GM18858 (cell line): ENCODE measurements at regions not wholly inside any gene's neighbourhood (a gene's known extent, or its start where the extent isn't known, plus 50 kb on each side); places are given as distances from the start of the nearest gene placed in this dataset.

Experiments
- ATAC-seq: cut with Tn5 transposase; IDR thresholded peaks from one replicate; pipeline ENCODE4 v1.9.1; 2021; ENCODE audit not compliant: unreplicated experiment

DNA sequence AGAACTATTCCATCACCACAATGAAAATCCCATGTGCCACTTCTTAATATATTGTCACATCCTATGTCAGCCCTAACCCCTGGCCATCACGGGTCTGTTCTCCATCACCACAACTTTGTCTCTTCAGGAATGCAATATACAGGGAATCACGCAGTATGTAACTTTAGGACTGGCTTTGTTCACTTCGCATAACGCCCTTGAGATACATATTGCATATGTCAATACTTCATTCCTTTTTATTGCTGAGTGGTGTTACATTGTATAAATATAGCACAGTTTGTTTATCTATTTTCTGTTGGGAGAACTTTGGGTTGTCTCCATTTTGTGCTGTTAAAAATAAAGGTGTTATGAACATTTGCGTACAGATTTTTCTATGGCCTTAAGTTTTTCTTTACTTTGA is 195.4 kb upstream of the ZMIZ1 start:
- no peak for ATAC-seq

- ATAC-seq = no peak
Measured at GRCh38 chr10:78875331-78875877, 193.4 kb upstream of the ZMIZ1 start.

DNA sequence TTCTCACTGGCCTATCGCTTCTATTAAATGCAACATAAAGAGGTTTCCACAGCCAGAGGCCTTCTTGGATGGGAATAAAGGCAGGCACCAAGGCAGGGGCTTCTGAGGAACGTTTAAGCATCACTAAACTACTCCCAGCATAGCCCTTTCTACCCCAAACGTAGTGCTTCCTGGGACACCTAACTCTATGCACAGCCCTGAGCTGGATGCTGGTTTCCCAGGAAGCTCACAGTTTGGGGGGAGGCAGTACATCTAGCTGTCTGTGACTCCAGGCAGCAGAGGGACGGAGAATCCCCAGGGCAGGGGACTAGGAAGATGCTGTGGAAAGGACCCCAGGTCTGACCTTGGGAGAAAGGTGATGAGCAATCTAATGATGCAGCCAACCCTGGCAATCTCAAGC is 192.8 kb upstream of the ZMIZ1 start:
- no peak for ATAC-seq

- ATAC-seq = no peak
Measured at GRCh38 chr10:78876449-78876848, 192.3 kb upstream of the ZMIZ1 start.

DNA sequence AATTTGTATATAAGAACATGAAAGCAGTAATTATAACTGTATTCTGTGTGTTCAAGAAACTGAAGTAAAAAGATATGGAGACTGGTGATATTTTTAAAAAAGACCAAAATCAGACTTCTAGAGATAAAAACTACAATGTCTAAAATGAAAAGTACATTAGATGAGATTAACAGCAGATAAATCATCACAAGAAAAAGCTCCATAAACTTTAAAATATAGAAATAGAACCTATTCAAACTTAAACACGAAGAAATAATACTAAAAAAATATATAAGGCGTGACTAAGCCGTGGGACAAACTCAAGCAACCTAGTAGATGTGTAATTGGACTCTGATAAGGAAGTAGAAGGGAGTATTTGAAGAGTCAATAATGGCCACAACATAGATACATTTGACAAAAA is 189.1 kb upstream of the ZMIZ1 start:
- no peak for ATAC-seq

DNA sequence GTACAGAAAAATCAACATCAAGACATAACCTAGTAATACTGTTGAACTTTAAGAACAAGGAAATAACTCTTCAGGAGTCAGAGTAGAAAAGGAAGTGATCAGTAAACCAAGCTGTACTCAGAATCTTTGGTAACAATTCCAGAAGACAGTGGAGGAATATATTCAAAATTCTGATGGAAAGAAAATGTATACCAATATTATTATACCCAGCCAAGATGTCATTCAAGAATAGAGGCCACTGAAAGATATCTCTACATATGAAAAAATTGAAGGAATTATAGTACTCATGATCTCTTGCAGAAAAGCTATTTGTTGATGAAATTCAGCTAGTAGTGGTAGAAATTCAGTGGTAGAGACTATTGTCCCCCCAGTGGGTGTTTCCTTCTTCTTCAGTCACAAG is 182.6 kb upstream of the ZMIZ1 start:
- ATAC-seq = no peak

DNA sequence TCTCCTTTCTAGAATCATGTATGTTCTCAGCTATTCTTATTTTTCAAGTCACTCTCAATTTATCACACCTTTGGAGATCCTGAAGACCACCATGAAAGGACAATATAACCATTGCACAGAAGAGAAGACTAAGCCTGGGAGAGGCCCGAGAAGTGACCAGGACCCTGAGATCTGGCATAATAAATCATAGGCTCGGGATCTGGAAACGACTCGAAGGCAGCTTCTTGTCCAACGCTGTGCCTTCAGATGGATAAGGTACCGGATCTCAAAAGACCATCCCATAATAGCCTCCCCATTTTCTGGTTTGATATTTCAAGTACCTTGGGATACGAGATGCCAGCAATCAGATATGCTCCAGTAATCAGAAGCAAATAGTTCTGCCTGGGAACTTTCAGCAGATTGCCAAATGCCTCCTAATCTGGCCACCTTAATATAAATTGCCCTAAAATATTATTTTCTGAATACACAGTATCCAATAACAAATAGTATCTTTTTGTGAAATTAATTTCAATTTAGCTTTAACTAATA is 179.2 kb upstream of the ZMIZ1 start:
- ATAC-seq = no peak

DNA sequence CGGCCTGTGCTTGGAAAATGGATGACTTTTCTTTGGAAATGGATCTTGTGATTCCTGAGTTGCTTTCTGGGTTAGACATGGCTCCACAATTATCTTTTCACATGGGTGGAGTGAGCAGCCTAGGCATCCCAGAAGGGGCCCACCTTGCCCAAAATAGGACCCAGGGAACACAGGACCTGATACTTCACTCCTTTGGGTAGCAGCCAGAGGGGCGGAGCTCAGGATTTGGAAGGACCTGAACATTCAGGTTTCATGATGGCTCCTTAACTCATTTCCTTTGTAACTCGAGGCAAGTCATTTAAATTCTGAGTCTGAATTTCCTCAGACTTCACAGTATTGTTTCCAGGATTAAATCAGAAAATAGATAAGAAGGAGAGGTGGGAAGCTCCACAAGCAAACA is 178.3 kb upstream of the ZMIZ1 start:
- ATAC-seq = no peak

GRCh38 chr10:78891741-78892140 is 177.0 kb upstream of the ZMIZ1 start:
- ATAC-seq = no peak

DNA sequence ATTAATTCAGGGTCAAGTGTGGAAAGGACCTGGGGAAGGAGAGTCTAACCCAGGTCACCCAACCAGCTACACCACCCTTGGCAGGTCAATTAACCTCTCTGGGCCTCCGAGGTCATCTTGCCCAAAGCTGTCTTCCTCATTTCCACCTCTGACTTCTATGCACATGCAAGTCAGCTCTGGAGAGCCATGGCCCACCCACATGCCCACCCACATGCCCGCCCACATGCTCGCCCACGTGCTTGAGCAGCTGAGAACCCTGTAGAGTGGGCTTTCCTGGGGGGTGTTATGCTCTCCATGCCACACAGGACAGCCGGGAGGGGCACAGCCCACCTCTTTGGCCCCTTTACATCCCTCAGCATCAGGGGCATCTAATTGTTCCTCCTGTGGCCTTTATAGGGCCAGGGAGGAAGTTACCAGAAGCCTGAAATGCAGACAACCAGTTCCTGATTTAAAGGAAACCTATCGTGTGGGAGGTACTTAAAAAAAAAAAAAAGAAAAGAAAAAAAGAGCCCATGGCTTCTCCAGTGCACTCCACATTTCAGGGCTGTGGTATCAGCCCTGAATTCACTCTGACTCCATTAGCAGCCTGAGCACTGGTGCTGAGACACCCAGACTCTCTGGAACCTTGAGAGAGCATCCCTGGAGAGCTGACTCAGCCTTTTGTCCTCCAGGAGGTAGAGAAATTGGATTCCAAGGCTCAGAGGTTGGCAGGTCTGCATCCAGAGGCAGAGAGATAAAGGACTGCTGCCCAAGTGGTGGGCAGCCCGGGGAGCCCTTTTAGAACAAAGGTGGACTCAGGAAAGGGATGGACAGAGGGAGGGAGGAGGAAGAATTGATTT is 176.2 kb upstream of the ZMIZ1 start:
- ATAC-seq = no peak

DNA sequence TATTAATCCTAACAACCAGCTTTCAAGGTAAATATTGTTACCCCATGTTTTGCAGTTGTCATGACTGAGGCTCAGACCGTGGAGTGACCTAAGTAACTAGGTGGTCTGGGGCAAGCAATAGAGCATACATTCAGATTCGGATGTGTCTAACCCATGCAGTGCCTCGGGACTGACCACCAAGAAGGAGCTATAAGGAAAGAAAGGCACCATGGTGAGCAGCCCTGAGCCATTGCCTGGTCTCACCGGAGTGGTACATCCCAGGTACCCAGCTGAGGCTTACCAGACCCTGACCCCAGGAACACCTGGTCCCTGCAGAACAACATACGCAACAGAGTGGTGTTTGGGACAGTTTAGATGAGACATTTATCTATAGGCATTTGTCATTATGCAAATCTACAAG is 175.5 kb upstream of the ZMIZ1 start:
- no peak for ATAC-seq

GRCh38 chr10:78894089-78894840 is 174.5 kb upstream of the ZMIZ1 start:
- no peak for ATAC-seq

DNA sequence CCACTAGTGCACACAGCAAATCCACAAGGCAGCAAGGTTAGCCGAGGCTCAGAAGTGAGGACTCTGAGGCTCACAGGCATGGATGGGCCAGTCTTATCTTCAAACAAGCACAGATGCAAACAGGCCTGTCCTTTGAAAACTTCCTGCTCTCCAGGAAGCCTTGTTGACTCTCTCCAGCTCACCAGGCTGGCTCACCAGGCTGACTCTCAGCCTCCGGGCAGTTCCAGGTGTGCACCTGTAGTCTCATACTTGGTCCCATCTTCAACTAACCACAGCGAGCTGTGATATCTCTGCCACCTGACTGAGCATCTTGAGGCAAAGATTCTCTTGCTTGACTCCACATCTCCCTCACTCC is 173.9 kb upstream of the ZMIZ1 start:
- no peak for ATAC-seq

- ATAC-seq = no peak
Measured at GRCh38 chr10:78895469-78895868, 173.3 kb upstream of the ZMIZ1 start.

DNA sequence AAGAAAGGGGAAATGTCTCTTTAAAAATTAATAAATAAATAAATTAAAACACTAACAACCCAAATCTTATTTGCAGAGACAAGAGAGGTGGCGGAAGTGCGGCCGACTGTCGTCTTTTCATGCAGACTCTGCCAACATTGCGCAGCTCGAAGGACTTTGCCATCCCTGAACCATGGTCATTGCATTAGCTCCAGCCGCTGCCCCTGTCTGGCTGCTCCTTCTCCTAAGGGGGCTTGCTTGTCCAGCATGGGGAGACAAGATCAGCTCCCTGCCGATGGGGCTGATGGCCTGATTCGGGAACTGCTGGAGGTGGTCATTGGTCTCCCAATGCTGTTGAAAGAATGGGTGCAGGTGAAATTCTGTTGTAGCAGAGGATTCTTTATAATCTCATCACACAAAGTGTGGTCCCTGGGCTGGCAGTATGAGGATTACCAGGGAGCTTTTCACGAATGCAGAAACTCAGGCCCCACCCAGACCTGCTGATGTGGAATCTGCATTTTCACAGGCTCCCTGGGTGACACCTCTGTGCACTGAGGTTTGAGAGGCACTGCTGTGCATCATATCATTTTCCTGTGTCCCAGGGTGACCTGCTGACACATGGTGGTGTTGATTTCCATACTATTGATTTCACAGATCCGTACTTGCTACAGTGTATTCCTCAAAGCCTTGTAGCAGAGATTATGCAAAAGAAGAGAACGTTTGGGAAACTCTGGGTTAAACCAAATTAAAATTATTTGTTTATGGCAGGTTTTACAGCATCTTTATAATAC is 172.4 kb upstream of the ZMIZ1 start:
- ATAC-seq = no peak

DNA sequence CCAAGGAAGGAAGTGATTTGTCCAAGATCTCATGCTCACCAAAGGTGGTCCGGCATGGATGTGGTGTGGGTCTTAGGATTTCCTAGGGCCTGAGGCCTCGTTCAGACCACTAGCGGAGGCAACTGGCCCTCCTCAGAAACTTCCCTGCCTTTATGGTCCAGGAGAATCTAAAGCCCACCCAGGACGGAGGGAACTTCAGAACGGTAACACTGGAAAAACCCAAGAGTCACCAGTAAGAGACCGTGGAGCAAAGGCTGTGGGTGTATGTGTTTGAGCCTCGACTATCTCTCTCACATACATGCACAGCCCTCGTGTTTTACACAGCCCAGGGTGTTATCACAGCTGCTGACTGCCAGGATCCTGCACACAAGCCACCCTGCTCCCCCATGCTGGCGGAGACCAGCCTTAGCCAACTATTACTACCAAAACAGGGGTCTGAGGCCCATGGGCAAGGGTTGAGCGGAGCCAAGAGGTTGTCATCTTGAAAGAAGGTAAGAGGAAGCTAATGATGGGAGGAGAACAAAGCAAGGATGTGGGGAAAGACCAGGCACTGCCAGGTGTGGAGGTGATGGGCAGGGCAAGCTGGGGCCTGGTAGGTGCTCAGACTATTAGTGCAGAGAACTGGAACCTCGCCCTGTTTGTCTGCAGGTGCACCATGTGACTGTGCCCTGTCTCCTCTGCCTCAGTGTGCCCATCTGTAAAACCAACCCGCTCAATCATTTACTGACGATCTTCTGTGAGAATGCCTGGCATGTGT is 170.2 kb upstream of the ZMIZ1 start:
- ATAC-seq = no peak

GRCh38 chr10:78899098-78899754 is 169.5 kb upstream of the ZMIZ1 start:
- ATAC-seq = no peak

GRCh38 chr10:78899996-78900714 is 168.6 kb upstream of the ZMIZ1 start:
- ATAC-seq = no peak

DNA sequence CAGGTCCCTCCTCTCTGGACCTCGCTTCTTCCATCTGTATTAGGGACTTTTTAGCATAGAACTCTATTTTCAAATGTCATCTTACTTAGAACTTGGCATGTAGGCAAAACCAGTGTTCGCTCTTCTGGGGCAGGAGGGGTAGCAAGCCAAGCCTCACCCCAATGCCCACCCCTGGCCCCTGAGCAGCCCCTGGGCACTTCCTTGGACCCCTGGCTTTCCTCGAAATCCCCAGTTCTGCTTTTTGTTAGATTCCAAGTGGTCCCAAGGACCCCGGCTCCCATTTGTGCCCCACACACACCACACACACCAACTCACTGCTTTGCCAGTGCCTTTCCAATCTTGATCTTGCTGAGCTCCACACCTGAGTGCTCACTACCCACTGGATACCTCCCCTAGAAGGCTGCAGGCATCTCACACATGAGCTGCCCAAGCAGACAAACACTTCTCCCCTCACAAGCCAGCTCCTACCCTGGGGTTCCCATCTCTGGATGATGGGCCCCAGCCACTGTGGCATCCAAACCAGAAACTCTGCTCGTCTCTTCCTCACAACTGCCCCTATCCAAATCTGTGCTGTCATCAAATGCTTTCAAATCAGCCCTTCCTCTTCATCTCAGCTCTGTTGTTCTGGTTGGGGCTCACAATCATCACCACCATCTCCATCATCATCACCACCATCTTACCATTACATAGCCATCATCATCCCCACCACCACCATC is 167.9 kb upstream of the ZMIZ1 start:
- ATAC-seq = no peak
